Tibial artery (tissue), 4 donors: ENCODE measurements at regions not wholly inside any gene's neighbourhood (a gene's known extent, or its start where the extent isn't known, plus 50 kb on each side); places are given as distances from the start of the nearest gene placed in this dataset.

ENCODE experiments used
- DNase-seq, 2 donors: peaks; one replicate each; pipeline ENCODE4 v3.0.0-alpha.2; 2019
- H3K27ac ChIP-seq, 2 donors: fragments of 200-600 bp; sonication (generic) in 1 of 2; 1 replicate in 1 of 2; 2 replicates in 1 of 2; pipeline ENCODE4 v1.5.1; 2018 to 2019; ENCODE audit warnings: mild to moderate bottlenecking in 1 of 2
- H3K27me3 ChIP-seq, 2 donors: fragments of 200-600 bp; sonication (generic) in 1 of 2; one replicate each; pipeline versions ENCODE4 v1.5.1 to v1.6.0; 2016 to 2019
- H3K36me3 ChIP-seq, 3 donors: fragments of 200-600 bp; sonication (generic) in 2 of 3; one replicate each; pipeline ENCODE4 v1.5.1; 2016 to 2019; ENCODE audit warnings: mild to moderate bottlenecking in 2 of 3
- H3K4me1 ChIP-seq, 4 donors: fragments of 200-600 bp; sonication (generic) in 2 of 4; 1 replicate in 3 of 4; 2 replicates in 1 of 4; pipeline ENCODE4 v1.5.1; 2016 to 2019
- H3K4me3 ChIP-seq, 2 donors: fragments of 200-600 bp; sonication (generic) in 1 of 2; 1 replicate in 1 of 2; 2 replicates in 1 of 2; pipeline ENCODE4 v1.5.1; 2018 to 2019; ENCODE audit warnings: mild to moderate bottlenecking in 2 of 2
- H3K9me3 ChIP-seq, 3 donors: fragments of 200-600 bp; sonication (generic) in 1 of 3; one replicate each; pipeline ENCODE4 v1.5.1; 2016 to 2019
- intact Hi-C: fragments of 100-400 bp; cut with DNase I; formaldehyde crosslinking; loops from one replicate; pipeline ENCODE4 v1.15.0; 2023; ENCODE audit warnings: low total_unique reads
- TF ChIP-seq, protein P1 (sequence below), 2 experiments: fragments of 200-600 bp in 1 of 2; fragments of 450-650 bp in 1 of 2; IDR thresholded peaks; one replicate each; pipeline ENCODE4 v1.5.1; 2017 to 2019; ENCODE audit warnings: antibody characterized with exemption in 2 of 2, mild to moderate bottlenecking in 1 of 2, moderate library complexity in 1 of 2

DNA sequence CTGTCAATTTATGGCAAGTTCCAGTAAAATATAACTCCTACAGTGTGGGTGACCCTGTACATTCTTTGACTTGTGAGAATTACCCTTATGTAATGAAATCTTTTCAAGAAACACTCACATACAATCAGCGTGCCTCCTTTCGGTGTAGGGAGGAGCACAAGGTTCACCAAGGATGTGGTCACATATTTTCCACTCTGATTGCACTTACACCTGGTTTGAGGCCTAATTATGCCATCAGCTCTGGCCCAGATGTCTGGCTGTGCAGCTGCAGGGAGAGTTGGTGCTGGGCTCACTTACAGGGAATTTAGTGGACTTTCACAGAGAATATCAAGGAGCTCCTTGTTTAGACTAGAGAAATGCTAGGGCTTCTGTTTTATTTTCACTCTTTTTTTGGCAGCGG lies 146.0 kb upstream of the STEAP4 start:
- DNase-seq, result no peak
- Histone ChIP-seq H3K36me3 (no peaks in the 10 kb centered on the region), H3K27ac (no peak overlapping the region), H3K27me3 (no peaks in the 10 kb centered on the region), H3K9me3 (no peaks in the 10 kb centered on the region), H3K4me1 (no peaks in the 10 kb centered on the region), H3K4me3 (no peak overlapping the region)
- intact Hi-C loops, result no loop called here
- TF ChIP-seq, protein P1, sequence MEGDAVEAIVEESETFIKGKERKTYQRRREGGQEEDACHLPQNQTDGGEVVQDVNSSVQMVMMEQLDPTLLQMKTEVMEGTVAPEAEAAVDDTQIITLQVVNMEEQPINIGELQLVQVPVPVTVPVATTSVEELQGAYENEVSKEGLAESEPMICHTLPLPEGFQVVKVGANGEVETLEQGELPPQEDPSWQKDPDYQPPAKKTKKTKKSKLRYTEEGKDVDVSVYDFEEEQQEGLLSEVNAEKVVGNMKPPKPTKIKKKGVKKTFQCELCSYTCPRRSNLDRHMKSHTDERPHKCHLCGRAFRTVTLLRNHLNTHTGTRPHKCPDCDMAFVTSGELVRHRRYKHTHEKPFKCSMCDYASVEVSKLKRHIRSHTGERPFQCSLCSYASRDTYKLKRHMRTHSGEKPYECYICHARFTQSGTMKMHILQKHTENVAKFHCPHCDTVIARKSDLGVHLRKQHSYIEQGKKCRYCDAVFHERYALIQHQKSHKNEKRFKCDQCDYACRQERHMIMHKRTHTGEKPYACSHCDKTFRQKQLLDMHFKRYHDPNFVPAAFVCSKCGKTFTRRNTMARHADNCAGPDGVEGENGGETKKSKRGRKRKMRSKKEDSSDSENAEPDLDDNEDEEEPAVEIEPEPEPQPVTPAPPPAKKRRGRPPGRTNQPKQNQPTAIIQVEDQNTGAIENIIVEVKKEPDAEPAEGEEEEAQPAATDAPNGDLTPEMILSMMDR (IDR thresholded peaks at IDR 0.05), result no peak

DNA sequence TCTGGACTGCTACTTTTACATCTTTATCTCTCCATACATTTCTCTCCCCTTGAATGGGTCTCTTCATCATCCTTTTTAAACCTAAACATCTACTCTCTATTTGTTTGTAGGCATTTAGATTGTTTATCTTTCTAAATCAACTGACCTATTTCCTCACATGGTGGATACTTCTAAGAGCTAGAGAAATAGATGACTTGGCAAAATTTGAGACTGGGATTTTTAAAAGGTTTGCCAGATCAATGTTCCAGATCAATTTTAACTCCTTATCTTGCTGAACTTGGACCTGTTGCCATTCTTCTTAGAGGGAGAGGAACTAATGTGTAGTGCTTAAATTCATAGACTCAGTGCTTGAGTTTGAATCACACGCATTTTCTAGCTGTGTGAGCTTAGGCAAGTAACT lies 144.2 kb upstream of the STEAP4 start:
- Histone ChIP-seq H3K36me3 (no peaks in the 10 kb centered on the region), H3K4me3 (no peak overlapping the region), H3K9me3 (no peaks in the 10 kb centered on the region), H3K27ac (no peak overlapping the region), H3K27me3 (no peaks in the 10 kb centered on the region), H3K4me1 (no peaks in the 10 kb centered on the region)
- intact Hi-C loops, result no loop called here
- TF ChIP-seq, protein P1 (IDR thresholded peaks at IDR 0.05), result no peak
- DNase-seq, result no peak

DNA sequence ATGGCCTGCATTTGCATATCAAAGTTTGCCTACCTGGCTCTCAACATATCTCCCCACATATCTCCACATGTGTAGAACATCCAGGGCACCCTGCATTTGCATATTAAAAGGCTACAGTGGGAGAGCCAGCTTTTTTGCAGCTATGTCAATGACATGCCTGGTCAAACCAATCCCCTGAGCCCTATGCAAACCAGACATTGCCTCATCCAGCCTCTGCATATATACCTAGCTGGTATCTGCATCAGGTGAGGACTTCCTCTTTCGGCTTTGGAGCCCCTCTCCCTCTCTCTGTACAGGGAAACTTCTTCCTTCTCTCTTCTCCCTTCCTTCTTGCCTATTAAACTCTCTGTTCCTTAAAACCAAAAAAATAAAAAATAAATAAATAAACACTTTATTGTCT lies 142.7 kb upstream of the STEAP4 start:
- no peaks in the 10 kb centered on the region for H3K27me3 ChIP-seq
- no peak for DNase-seq
- intact Hi-C loops, result no loop called here
- no peaks in the 10 kb centered on the region for H3K36me3 ChIP-seq
- no peak overlapping the region for H3K4me3 ChIP-seq
- H3K27ac ChIP-seq, result no peak overlapping the region
- no peaks in the 10 kb centered on the region for H3K4me1 ChIP-seq
- TF ChIP-seq, protein P1 (IDR thresholded peaks at IDR 0.05), result no peak
- no peaks in the 10 kb centered on the region for H3K9me3 ChIP-seq

DNA sequence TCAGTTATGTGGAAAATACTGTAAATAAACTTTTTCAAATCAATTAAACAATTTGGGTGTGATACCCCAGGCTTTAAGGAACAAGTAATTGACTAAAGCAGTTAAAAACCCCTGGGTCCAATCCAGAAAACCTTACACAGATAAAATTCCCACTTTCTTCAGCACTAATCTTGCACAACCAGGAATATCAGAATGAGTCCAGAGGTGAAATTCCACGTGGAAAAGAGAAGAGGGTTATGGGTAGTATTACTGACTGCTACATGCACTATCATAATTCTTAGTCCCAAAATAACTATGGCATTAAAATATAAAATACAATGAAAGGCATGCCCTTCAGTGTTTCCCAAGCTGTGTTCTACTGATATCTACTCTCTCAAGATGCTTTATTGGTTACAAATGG lies 135.7 kb upstream of the STEAP4 start:
- TF ChIP-seq, protein P1 (IDR thresholded peaks at IDR 0.05), result no peak
- Histone ChIP-seq H3K4me3 (no peak overlapping the region), H3K4me1 (no peaks in the 10 kb centered on the region), H3K36me3 (no peaks in the 10 kb centered on the region), H3K27ac (no peak overlapping the region), H3K9me3 (no peaks in the 10 kb centered on the region), H3K27me3 (no peaks in the 10 kb centered on the region)
- intact Hi-C loops, result no loop called here
- no peak for DNase-seq

DNA sequence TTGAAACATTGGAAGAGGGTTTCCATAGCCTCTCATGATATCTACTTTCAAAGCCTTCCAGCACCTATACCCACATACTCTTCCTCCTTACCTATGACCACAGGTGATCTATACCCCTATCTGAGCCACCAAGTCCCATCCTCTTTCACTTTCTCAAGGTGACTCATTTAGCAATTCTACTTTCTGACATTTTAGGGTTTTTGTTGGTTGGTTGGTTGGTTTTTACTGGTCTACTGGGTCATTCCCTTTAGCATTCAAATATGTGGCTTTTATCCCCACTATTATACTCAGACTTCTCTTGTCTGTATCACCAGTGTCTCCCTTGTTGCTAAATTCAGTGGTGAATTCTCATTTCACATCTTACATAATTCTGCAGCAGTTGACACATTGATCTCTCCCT lies 130.4 kb upstream of the STEAP4 start:
- intact Hi-C loops, result no loop called here
- H3K27me3 ChIP-seq, result peaks cover 0 to 4% of the 10 kb centered on the region in 2 donors
- no peaks in the 10 kb centered on the region for H3K9me3 ChIP-seq
- TF ChIP-seq, protein P1 (IDR thresholded peaks at IDR 0.05), result no peak
- H3K4me3 ChIP-seq, result no peak overlapping the region
- no peak for DNase-seq
- H3K36me3 ChIP-seq, result no peaks in the 10 kb centered on the region
- no peaks in the 10 kb centered on the region for H3K4me1 ChIP-seq
- no peak overlapping the region for H3K27ac ChIP-seq

DNA sequence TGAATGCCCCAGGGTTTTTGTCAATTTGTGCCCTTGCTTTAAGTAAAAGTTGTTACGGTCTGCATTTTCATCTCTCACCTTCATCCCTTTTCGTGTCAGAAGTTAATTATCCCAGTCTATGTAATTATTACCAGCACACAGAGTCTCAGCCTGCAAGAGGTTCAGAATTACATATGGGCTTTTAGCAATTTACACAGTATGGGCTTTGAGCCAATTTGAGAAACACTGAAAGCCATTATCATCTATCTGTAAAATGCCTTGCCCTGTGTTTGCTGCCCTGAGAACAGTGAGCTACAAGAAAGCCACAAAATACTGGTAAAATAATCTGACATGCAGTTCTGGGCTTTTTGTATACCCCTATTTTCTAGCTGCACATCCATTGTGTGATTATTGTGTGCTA lies 125.6 kb upstream of the STEAP4 start:
- TF ChIP-seq, protein P1 (IDR thresholded peaks at IDR 0.05), result no peak
- no peak for DNase-seq
- intact Hi-C loops, result no loop called here
- Histone ChIP-seq H3K4me1 (no peaks in the 10 kb centered on the region), H3K9me3 (no peaks in the 10 kb centered on the region), H3K27me3 (peaks cover 0 to 4% of the 10 kb centered on the region in 2 donors), H3K36me3 (no peaks in the 10 kb centered on the region), H3K4me3 (no peak overlapping the region), H3K27ac (no peak overlapping the region)
